K562 (cell line): ENCODE measurements at regions not wholly inside any gene's neighbourhood (a gene's known extent, or its start where the extent isn't known, plus 50 kb on each side); places are given as distances from the start of the nearest gene placed in this dataset.

Experiments
- NR2C2 ChIP-seq, 2 experiments: fragments of 200-800 bp in 1 of 2; sonication (Bioruptor generic) in 1 of 2; sonication (generic) in 1 of 2; formaldehyde crosslinking in 1 of 2; IDR thresholded peaks; 2 replicates each; pipeline versions ENCODE4 v1.6.1 to v1.8.0; 2016 to 2022; ENCODE audit warnings: mild to moderate bottlenecking in 1 of 2, missing compliant biosample characterization in 1 of 2, missing genetic modification characterization in 1 of 2, missing genetic modification reagents in 1 of 2
- SAP30 ChIP-seq: fragments of 200-600 bp; sonication (generic); IDR thresholded peaks from 2 replicates; pipeline ENCODE4 v1.6.1; 2012; ENCODE audit warnings: borderline replicate concordance, low read depth, mild to moderate bottlenecking, moderate library complexity, low read length, control low read depth, inconsistent platforms; ENCODE audit not compliant: insufficient read depth, poor library complexity, severe bottlenecking
- ZNF12 ChIP-seq: sonication (generic); formaldehyde crosslinking; IDR thresholded peaks from 2 replicates; pipeline ENCODE4 v1.4.0; 2020; ENCODE audit warnings: mild to moderate bottlenecking, missing genetic modification reagents

GRCh38 chr1:61556631-61557030, 168.3 kb downstream of the TM2D1 start:
- TF ChIP-seq NR2C2 (CRISPR knock-in tag; IDR thresholded peaks at IDR 0.05) (no peak), NR2C2 (tag; IDR thresholded peaks at IDR 0.05) (no peak), ZNF12 (CRISPR knock-in tag) (no peak), SAP30 (no peak)
